CD4-positive, alpha-beta T cell treated with Interleukin-1 beta for 1 hour (primary cell): ENCODE measurements at regions not wholly inside any gene's neighbourhood (a gene's known extent, or its start where the extent isn't known, plus 50 kb on each side); places are given as distances from the start of the nearest gene placed in this dataset.

ENCODE experiments used
- DNase-seq, 2 donors: peaks; one replicate each; pipeline ENCODE4 v3.0.0-alpha.2; 2020 to 2022

DNA sequence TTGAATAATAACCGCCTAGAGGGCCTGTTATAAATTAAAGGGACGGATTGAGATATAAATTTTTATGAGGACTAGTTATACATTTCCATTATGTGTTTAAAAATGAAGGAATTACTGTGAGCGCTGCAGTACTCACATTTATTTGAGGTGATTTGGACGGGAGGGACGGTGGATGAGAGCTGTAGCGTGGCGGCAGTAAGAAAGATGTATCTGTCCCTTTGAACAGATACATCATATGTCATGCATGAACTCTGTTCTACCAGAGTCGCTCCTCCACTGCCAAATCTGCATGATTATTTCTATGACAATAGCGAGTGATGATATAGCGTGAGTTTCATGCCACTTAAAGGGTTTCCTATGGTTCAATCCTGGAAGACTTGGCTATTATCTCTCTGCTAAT is 538.8 kb downstream of the MCTP2 start:
- no peak for DNase-seq

DNA sequence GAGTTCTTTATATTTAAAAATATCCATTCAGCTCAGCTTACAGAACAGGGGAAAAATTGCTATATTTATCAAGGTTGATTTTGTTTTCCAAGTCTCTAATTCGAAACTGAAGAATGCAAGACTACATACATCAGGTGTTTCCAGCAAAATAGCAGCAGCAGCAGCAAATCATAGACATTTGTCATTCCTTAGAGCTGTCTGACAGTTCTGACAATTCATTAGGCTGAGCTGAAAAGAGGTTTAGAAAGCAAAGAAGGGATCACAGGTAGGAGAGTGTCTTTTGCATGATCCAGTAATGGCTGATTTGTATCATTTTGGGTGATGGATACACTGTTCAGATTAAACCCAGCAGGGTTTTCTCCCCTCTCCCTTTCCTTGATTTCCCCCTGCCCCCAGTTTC is 545.7 kb downstream of the MCTP2 start:
- DNase-seq: no peak

DNA sequence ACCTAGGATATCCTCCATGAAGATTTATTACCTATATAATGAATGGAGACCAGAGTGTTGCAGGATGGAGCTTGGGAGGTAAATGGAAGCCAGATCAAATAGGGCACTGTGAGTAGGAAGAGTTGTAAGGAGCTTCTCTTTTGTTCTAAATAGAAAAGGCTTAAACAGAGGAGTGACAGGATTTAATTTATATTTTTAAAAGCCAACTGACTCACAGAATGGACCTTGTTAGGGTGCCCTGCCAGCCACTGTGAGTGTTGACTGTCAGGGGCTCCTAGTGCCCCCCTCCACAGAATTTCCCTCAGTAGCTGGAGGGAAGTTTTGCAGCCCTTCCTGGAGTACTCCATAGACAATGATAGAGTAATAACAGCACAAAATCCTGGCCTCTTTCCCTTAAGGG is 547.5 kb downstream of the MCTP2 start:
- no peak for DNase-seq

DNA sequence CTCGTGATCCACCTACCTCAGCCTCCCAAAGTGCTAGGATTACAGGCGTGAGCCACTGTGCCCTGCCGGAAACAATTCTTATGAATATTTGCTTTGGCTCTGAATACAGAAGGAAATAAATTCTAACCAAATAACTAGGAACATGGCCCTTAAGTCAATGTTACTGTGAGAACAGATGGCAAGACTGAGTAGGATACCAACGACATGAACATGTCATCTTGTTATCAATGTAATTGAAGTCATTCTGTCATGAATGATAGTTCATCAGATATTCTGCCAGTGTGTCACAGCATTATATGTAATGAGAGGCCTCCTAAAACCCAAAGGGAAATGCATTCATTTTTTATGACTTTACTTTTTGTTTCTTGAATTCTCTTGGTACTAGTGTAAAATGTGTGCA is 548.8 kb downstream of the MCTP2 start:
- DNase-seq: no peak

DNA sequence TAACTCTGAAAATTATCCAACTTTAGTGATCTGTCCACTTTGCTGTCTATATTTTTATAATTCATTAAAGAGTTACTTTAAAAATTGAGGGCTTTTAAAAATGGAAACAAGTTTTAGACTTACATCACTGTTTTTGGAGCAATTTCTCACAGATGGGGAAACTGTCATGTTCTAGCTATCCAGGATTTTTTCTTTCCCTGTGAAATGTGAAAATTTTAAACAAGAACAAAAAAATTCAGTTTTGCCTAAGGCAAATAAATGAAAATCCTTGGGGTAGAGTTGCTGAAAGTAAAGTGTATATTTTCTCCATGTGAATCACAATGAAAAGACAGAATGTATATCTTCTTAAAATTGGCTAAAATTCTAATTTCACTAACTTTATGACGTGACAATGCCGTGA is 553.7 kb downstream of the MCTP2 start:
- no peak for DNase-seq

DNA sequence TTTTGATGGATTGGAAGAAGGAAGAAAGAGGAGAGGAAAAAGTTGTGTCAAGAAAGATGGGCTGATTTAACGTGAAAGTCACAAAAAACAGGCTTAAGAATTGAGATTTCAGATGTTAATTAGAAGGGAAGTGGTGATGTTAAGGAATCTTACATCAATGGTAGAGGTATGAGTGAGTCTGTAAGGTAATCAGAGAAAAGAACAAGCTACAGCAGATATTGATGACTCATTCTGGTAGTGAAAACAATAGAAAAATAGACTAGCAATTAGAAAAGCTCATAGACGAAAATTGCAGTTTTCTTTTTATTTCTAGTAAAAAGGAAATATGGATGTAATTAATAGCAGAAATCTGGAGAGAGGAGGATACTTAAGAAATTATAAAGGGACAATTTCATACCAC is 559.6 kb downstream of the MCTP2 start:
- DNase-seq: no peak

DNA sequence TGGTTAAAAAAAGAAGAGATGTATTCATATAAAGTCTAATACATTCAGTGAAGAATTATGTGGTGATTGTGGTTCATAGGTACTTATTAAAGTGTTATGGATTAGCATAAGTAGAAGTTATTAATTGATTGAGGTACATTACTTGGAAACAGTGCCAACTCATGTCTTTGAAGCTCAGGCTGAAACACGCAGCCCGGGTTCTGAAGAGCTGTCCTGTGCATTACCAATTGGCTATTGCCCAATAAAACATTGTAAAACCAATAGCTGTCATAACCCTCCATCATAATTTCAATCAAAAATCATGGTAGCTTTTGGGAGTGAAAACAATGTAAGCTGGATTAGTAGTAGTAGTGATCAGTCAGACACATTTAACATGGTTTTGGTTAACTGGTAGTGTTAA is 560.1 kb downstream of the MCTP2 start:
- DNase-seq: no peak

DNA sequence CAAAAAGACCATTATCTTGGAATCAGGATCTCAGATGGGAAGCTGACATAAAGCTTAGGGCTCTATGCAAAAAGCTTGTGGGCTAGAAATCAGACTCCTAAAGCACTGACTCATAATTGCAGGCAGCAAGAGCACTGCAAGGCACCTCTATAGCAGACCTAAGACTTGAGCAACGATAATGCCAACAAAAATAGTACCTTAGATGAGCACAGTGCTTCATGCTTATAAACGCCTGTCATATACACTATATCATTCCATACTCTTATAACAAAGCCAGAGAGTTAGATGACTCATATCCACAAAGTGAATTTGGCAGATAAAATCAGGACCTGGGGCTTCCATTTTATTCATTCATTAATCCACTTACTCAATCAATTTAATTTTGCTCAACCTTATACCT is 560.8 kb downstream of the MCTP2 start:
- no peak for DNase-seq

DNA sequence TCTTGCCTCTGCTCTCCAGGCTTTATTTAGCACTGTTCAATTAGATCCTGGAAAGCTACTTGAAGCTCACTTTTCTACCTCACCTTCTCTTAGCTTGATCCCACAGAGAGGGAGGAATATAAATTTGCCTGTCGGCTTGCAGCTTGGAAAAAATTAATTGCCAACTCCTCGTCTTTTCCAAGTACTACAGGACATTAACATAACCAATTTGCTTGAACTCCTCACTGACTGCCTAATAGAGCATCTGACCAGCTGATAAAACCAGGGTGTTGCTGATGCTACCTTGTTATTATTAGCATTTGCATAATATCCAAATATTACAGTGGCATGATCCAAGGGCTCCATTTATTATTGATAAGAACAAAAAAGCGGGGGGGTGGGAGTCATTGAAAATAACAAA is 561.8 kb downstream of the MCTP2 start:
- DNase-seq: no peak

DNA sequence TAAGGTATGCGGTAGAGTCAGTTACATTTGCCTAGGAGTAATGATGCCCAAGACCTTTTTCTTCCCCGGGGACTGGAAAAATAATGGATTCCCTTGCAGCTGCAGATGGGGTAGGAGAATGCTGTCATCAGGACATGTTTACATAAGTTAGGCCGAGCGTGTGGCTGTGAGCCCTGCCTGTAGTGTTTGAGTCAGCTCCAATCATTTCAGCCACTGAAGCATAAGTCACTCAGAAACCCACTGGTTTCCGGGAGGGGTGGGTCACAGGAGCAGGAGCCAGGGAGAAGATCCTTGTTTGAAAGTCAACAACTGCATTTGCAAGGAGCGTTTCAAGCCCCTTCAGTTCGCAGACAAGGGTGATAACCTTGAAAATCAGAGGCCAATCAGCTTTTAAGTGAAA is 562.3 kb downstream of the MCTP2 start:
- DNase-seq: no peak

DNA sequence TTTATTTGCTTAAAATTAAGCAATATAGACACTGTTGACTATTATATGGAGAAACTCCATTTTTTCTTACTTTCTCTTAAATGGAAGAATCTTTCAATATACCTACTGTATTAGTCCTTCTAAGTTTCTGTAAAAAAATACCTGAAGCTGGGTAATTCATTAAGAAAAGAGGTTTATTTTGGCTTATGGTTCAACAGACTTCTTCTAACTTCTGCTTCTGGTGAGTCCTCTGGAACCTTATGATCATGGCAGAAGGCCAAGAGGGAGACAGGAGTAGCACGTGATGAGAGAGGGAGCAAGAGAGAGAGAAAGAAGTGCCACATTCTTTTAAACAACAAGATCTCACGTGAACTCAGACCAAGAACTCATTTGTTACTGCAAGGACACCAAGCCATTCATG is 573.3 kb downstream of the MCTP2 start:
- DNase-seq: no peak

DNA sequence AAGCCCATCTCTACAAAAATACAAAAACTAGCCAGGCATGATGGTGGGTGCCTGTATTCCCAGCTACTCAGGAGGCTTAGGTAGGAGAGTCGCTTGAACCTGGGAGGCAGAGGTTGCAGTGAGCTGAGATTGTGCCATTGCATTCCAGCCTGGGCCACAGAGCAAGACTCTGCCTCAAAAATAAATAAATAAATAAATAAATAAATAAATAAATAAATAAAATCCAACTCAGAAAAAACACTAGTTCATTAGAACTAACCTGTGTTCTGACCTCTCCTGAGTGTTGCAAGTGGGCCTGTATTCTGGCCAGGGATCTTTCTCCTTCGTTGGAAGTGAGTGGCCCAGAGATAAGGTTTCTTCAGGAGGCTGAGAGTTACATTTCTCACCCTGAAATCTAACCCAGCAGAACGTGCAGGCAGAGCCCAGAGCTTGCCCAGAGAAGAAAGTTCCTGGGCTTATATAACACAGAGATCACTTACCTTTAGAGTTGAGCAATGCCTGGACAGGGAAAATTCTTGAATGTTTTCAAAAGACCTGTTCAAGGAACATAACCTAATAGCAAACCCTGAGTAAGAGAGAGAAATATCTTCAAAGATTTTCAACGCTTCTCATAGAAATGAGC is 583.9 kb downstream of the MCTP2 start:
- DNase-seq: no peak

DNA sequence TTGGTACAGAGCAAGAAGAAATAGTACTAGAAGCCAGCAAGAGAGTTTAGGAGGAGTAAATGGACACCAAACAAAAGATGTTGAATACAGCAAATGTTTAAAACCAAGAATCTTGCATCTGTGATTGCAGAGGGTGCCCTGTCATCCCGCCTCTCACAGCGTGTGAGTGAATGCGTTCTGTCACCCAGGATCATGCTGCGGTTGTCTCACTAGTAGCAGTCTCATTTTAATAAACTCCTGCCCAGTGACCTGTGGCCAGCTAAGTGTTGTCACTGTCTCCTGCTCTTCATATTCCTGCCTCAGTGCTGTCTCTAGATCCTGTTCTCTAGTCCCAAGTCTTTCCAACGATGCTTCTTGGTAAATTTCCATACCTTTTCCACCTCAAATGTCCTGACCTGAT is 584.6 kb downstream of the MCTP2 start:
- no peak for DNase-seq

DNA sequence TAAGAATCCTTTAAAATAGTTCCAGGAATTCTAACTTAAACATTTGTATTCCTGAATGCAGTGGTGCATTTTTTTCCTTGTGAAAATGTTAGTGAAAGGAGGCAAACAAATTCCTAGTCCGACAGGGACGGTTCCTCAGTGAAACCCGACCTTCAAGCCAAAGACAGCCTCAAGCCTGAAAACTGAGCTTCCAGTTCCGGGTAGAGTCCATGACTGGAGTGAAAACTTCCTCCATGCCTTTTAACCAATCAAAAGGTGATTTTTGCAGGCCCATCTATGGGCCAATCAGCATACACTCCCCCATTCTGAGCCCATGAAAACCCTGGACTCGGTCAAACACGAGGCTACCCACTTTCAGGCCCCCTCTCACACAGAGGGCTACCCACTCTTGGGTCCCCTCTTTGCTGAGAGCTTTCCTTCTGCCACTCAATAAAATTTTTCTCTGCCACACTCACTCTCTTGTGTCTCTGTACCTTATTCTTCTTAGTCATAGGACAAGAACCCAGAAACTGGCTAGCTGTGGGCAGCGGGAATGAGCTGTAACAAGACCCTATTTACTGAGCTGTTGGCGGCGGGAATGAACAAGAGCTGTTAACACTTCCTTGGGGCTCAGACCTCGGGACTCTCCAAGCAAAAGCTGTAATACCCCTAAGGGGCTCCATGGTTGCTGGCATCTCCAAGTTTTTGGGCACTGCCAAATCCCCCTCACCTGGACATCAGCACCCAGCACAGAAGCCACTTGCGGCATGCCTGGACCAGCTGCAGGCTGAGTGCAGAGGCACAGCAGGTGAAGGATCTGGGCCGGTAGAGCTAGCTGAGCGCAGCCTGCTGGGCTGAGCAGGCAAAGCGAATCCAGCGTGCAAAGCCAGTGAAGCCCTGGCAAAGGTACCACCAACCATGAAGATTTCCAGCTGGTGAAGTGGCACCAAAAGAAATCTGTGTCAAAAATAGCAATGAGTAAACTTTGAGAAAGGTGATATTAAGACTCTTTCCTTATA is 598.8 kb downstream of the MCTP2 start:
- no peak for DNase-seq

DNA sequence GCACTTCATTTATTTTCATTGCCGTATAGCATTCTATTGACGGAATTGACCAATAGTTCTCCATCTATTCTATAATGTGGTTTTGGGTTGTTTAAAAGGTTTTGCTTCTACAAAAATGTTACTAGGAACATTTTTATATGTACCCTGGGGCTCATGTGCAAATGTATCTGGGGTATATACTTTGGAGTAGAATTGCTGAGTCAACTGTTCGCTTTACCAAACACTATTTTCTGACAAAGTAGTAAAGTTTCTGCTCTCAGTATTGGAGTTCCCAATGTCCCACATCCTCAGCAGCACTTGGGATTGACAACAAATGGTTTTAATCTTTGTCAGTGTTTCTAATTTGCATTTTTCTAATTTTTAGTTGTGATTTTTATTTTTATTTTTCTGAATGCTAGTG is 602.6 kb downstream of the MCTP2 start:
- no peak for DNase-seq

DNA sequence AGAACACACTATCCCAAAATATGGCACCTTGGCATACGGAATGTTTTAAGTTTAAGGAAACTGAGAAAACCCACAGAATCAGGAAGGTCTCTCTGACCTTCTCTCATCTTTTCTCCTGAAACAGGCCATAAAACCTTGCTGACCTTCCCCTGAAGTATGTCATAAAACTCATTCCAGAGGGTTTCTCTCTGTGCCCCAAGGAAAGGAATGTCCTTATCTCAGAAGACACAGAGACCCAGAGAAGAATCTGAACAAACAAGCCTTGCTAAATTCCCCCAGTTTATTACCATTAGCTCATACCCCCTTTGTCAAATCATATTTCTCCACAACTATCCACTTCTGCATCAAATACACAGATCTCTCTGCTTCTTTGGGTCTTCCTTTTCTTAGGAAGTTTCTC is 603.1 kb downstream of the MCTP2 start:
- DNase-seq: no peak

DNA sequence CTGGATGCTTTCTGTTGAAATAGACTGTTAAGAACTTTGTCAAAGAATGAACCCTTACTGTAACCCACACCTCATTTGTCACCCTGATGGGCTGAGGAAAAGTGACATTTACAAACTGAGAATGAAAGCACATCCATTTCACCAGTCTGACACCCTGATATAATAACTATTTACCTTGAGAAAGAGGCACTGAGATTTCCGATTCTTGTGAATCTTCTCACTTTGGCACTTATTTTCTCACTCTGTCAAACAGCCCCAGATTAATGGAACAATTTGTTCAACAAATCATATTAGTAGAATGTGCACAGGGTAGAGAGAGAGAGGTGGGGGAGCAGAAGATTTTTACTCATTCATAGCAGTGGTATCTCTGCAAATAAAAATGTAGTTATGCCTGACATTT is 606.9 kb downstream of the MCTP2 start:
- DNase-seq: no peak

DNA sequence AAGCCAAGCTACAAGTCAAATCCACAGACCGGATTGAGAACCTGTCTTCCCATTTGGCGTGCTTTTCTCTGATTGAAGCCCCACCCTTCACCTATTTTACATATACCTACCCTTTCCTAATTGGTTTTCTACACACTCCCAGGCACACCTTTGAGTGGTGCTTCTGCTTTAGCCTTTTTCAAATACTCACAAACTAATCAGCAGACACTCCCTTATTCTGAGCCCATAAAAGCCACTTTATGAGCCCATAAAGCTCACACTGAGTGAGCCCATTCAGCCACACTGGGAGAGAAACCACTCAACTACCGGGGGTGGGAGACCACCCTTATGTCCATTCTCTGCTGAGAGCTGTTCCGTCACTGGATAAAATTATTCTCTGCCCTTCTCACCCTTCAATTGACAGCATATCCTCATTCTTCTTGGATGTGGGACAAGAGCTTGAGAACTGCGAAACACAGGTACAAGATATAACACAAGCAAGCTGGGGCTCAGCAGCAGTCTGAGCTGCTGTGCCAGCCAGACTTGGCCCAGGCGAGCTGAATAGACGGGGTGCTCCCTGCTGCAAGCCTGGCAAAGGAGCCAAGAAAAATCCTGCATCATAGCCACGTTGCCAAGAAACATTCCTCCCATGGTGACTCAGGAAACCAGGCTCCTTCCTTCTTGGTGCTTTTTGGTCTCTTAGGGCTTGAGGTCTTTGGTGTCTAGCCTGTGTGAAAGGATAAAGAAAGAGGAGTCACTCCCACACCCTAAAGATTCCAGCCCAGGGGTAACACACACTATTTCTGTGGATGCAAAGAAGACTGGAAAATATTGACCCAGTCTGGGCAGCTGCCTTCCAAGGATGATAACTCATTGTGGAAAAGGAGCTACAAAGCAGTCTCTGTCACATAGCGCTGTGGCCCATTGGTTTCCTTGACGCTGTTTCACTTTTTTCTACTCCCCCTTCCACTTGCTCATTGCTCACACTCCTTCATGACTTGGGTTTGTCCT is 609.7 kb downstream of the MCTP2 start:
- no peak for DNase-seq

DNA sequence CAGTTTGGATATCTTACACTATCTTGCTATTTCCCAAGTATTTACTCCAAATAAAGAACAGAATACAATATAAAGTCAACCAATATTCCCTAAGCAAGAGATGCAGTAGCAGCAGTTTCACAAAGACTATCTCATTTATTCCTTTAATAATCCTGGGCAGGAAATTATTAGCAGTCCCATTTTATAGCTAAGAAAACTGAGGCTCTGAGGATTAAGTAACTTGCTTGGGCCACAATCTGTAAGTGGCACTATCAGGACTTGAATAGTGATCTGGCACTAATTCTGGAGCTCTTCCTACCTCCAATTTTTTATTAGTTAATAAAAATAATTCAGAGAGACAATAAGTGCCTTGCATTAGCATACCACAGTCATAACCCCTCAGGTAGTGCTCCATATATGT is 611.7 kb downstream of the MCTP2 start:
- DNase-seq: no peak

DNA sequence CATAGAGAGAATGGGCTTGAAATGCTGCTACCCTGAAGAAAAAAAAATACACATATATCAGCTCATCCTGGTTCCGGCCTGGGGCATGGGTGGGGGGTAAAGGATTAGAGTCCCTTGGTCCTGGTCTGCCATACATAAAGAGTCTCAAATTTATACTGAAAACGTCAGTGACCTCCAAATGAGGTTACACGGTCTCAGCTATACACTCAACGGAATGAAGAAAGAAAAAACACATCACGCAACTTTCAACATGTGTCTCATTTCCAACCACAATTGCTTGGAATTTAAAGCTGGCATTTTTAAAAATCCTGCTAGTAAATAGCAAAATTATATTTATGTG is 612.8 kb downstream of the MCTP2 start:
- no peak for DNase-seq

DNA sequence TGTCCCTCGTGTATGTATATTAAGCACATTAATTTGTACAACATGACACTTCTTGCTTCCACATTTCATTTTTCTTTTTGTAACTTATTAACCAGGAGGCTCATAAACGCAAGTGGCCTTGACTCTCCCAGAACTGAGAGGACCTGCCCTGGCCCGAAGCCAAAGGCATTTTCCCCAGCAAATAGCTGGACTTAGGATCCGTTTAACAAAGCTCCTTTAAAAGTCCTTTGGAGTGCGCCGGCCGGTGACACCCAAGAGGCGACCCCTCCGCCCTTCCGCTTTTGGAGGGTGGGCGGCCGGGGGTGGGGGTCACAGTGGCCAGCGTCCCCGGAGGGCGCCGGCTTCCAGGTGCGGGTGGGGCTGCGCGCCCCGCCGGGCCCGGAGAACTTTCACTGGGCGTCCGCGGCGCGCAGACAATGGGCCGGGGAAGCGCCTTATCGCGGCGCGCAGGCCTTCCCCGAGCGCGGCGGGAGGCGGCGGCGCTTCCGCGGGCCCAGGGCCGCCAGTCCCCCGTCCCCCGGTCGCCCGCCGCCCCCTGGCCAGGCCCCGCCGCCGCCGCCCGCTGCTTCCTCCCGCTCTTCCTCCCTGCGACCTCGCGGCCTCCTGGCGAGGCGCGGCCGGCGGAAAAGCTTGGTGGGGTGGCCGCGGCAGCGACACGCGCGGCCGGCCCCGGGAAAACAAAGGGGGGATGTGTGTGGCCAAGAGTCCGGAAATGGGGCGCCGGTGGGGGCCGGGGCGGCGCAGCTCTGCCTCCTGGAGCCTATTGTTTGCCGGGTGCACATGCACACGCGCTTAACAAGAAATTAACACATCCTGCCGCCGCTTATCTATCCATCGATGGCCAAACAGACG is 613.4 kb downstream of the MCTP2 start:
- no peak for DNase-seq

DNA sequence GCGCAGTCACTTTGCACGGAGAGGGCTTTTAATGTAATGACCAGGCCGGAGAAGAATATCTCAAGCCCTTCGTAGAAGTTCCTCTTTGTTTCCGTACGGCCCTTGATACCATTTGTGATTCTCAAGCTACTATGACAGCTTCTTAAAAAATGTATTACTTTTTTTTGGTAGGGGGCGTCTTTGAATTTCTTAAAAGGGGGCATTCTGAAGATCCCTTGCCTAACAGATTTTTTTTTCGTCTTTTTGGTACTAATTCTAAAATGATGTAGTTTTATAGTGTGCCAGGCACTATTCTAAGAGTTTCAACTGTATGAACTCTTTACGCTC is 614.0 kb downstream of the MCTP2 start:
- DNase-seq: no peak

DNA sequence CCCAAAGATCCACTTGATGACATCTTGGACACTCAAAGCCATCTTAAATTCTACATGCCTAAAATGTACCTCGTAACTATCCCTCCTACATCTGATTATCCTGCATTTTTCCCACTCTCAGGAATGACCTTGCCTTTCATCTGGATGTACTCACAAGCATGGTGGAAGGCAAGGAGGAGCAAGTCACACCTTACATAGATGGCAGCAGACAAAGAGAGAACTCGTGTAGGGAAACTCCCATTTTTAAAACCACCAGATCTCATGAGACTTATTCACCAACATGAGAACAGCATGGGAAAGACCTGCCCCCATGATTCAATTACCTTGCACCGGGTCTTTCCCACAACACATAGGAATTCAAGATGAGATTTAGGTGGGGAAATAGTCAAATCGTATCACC is 616.0 kb downstream of the MCTP2 start:
- DNase-seq: no peak
